Suprapubic skin (tissue), 4 donors: ENCODE measurements at regions not wholly inside any gene's neighbourhood (a gene's known extent, or its start where the extent isn't known, plus 50 kb on each side); places are given as distances from the start of the nearest gene placed in this dataset.

Experiments used
- EP300 ChIP-seq: sonication (generic); formaldehyde crosslinking; IDR thresholded peaks from one replicate; pipeline ENCODE4 v1.6.1; 2017; ENCODE audit warnings: antibody characterized with exemption
- POLR2A ChIP-seq, 2 donors: fragments of 450-650 bp; IDR thresholded peaks; one replicate each; pipeline ENCODE4 v1.6.1; 2017; ENCODE audit warnings: antibody characterized with exemption in 2 of 2, mild to moderate bottlenecking in 2 of 2, moderate library complexity in 2 of 2
- POLR2AphosphoS5 ChIP-seq, 3 donors: sonication (generic); formaldehyde crosslinking; IDR thresholded peaks; one replicate each; pipeline ENCODE4 v1.6.1; 2017; ENCODE audit warnings: antibody characterized with exemption in 3 of 3
- TF ChIP-seq, protein P1 (sequence below), 2 donors: fragments of 200-600 bp in 1 of 2; fragments of 450-650 bp in 1 of 2; sonication (generic) in 1 of 2; IDR thresholded peaks; one replicate each; pipeline ENCODE4 v1.5.1; 2016 to 2019; ENCODE audit warnings: antibody characterized with exemption in 2 of 2, mild to moderate bottlenecking in 1 of 2, moderate library complexity in 1 of 2

- TF ChIP-seq, protein P1, sequence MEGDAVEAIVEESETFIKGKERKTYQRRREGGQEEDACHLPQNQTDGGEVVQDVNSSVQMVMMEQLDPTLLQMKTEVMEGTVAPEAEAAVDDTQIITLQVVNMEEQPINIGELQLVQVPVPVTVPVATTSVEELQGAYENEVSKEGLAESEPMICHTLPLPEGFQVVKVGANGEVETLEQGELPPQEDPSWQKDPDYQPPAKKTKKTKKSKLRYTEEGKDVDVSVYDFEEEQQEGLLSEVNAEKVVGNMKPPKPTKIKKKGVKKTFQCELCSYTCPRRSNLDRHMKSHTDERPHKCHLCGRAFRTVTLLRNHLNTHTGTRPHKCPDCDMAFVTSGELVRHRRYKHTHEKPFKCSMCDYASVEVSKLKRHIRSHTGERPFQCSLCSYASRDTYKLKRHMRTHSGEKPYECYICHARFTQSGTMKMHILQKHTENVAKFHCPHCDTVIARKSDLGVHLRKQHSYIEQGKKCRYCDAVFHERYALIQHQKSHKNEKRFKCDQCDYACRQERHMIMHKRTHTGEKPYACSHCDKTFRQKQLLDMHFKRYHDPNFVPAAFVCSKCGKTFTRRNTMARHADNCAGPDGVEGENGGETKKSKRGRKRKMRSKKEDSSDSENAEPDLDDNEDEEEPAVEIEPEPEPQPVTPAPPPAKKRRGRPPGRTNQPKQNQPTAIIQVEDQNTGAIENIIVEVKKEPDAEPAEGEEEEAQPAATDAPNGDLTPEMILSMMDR (IDR thresholded peaks at IDR 0.05), result no peak
- TF ChIP-seq EP300 (no peak), POLR2A (IDR thresholded peaks at IDR 0.05) (no peak), POLR2AphosphoS5 (IDR thresholded peaks at IDR 0.05) (no peak)
Observed at GRCh38 chr9:32117291-32117690, 267.2 kb upstream of the ACO1 start.
